B cell (primary cell): ENCODE measurements at regions not wholly inside any gene's neighbourhood (a gene's known extent, or its start where the extent isn't known, plus 50 kb on each side); places are given as distances from the start of the nearest gene placed in this dataset.

ENCODE experiments used
- ATAC-seq: fragments of 200-7000 bp; cut with Tn5 transposase; one replicate; pipeline ENCODE4 v1.10.0; 2021; ENCODE audit warnings: low read depth, mild to moderate bottlenecking, moderate number of reproducible peaks, moderate library complexity
- CTCF ChIA-PET: fragments of 350-600 bp; sonication (Branson Sonifier 250); formaldehyde crosslinking; loops from one replicate; lab custom pipeline; 2021; ENCODE audit warnings: antibody characterized with exemption, inconsistent platforms; lab: Charles Lee
- POLR2A ChIA-PET: fragments of 350-600 bp; sonication (Branson Sonifier 250); formaldehyde crosslinking; loops from one replicate; lab custom pipeline; 2021; ENCODE audit warnings: antibody characterized with exemption; lab: Charles Lee
- DNase-seq: peaks from one replicate; pipeline ENCODE4 v3.0.0; 2013
- H2AFZ ChIP-seq: 2 replicates; pipeline ENCODE4 v1.6.1; 2012; ENCODE audit warnings: mild to moderate bottlenecking, low read depth, low read length; ENCODE audit not compliant: insufficient read depth, poor library complexity, severe bottlenecking
- H3K27ac ChIP-seq, 2 donors: 1 replicate in 1 of 2; 2 replicates in 1 of 2; pipeline ENCODE4 v1.5.1; 2012 to 2013; ENCODE audit warnings: low read length in 2 of 2, mild to moderate bottlenecking in 2 of 2, moderate library complexity in 1 of 2
- H3K27me3 ChIP-seq, 4 experiments: fragments of 200-600 bp in 1 of 4; sonication (generic) in 1 of 4; replicated peaks in 1 of 4; 1 replicate in 2 of 4; 2 replicates in 2 of 4; pipeline versions ENCODE4 v1.6.1 to v1.7.0; 2013 to 2016; ENCODE audit warnings: low read length in 3 of 4, mild to moderate bottlenecking in 2 of 4, mixed read lengths in 1 of 4, moderate library complexity in 1 of 4; ENCODE audit not compliant: insufficient read depth in 4 of 4, control insufficient read depth in 3 of 4; ENCODE audit errors: control extremely low read depth in 1 of 4
- H3K36me3 ChIP-seq, 2 experiments: replicated peaks in 1 of 2; 1 replicate in 1 of 2; 2 replicates in 1 of 2; pipeline versions ENCODE4 v1.6.1 to v1.7.1; 2013; ENCODE audit warnings: low read length in 1 of 2; ENCODE audit not compliant: insufficient read depth in 2 of 2, control insufficient read depth in 1 of 2; ENCODE audit errors: control extremely low read depth in 1 of 2, extremely low read depth in 1 of 2
- H3K4me1 ChIP-seq, 2 donors: fragments of 200-600 bp in 1 of 2; sonication (generic) in 1 of 2; 1 replicate in 1 of 2; 2 replicates in 1 of 2; pipeline versions ENCODE4 v1.5.1 to v1.6.1; 2013 to 2017; ENCODE audit warnings: low read length in 2 of 2; ENCODE audit not compliant: control insufficient read depth in 2 of 2, insufficient read depth in 2 of 2
- H3K4me2 ChIP-seq: replicated peaks from 2 replicates; pipeline ENCODE3; 2012; ENCODE audit warnings: mild to moderate bottlenecking, low read depth, low read length; ENCODE audit not compliant: poor library complexity, severe bottlenecking
- H3K4me3 ChIP-seq, 5 experiments: fragments of 200-600 bp in 1 of 5; sonication (generic) in 1 of 5; 1 replicate in 3 of 5; 2 replicates in 2 of 5; pipeline versions ENCODE4 v1.5.1 to v1.7.0; 2011 to 2016; ENCODE audit warnings: low read length in 4 of 5, mild to moderate bottlenecking in 4 of 5, low read depth in 2 of 5, control low read depth in 1 of 5, moderate library complexity in 1 of 5; ENCODE audit not compliant: insufficient read depth in 1 of 5; ENCODE audit errors: control extremely low read depth in 1 of 5, extremely low read depth in 1 of 5
- H3K79me2 ChIP-seq: fragments of 200-600 bp; sonication (generic); one replicate; pipeline ENCODE4 v1.6.0; 2016; ENCODE audit warnings: low read length; ENCODE audit not compliant: control insufficient read depth, insufficient read depth
- H3K9ac ChIP-seq: fragments of 200-600 bp; sonication (generic); 2 replicates; pipeline ENCODE4 v1.6.1; 2017; ENCODE audit warnings: mild to moderate bottlenecking, low read length, moderate library complexity
- H3K9me3 ChIP-seq, 3 donors: one replicate each; pipeline versions ENCODE4 v1.6.1 to v1.7.1; 2013; ENCODE audit warnings: low read length in 2 of 3; ENCODE audit not compliant: control insufficient read depth in 2 of 3, insufficient read depth in 1 of 3; ENCODE audit errors: control extremely low read depth in 1 of 3
- H4K20me1 ChIP-seq: 2 replicates; pipeline ENCODE4 v1.6.0; 2012; ENCODE audit warnings: mild to moderate bottlenecking, low read length; ENCODE audit not compliant: insufficient read depth, control insufficient read depth, poor library complexity, severe bottlenecking
- H3K27ac Mint-ChIP-seq: one replicate; pipeline ENCODE4 v1.8.0; 2021; ENCODE audit warnings: mixed read lengths
- H3K27me3 Mint-ChIP-seq: one replicate; pipeline ENCODE4 v1.8.0; 2021; ENCODE audit warnings: mixed read lengths
- H3K4me1 Mint-ChIP-seq: one replicate; pipeline ENCODE4 v1.8.0; 2021; ENCODE audit warnings: mixed read lengths
- H3K4me3 Mint-ChIP-seq: one replicate; pipeline ENCODE4 v1.8.0; 2021; ENCODE audit warnings: mixed read lengths
- H3K9me3 Mint-ChIP-seq: one replicate; pipeline ENCODE4 v1.8.0; 2022; ENCODE audit warnings: mixed read lengths; ENCODE audit not compliant: insufficient read depth
- EZH2 ChIP-seq: IDR thresholded peaks from 2 replicates; pipeline ENCODE4 v1.6.1; 2012; ENCODE audit warnings: borderline replicate concordance, low read depth, mild to moderate bottlenecking, moderate library complexity, low read length; ENCODE audit not compliant: insufficient read depth, poor library complexity, severe bottlenecking
- WGBS: methylation state at CpG from one replicate; pipeline ENCODE4 v1.1.5; 2013; ENCODE audit warnings: missing lambda C conversion rate; ENCODE audit not compliant: insufficient coverage; 5-methylcytosine and 5-hydroxymethylcytosine counted together
- intact Hi-C: fragments of 100-400 bp; cut with micrococcal nuclease; formaldehyde crosslinking; loops from one replicate; pipeline ENCODE4 v1.10.0; 2022
- TF ChIP-seq, protein P1 (sequence below): fragments of 200-600 bp; IDR thresholded peaks from one replicate; pipeline ENCODE4 v1.8.0; 2022; ENCODE audit warnings: antibody characterized with exemption, mild to moderate bottlenecking

DNA sequence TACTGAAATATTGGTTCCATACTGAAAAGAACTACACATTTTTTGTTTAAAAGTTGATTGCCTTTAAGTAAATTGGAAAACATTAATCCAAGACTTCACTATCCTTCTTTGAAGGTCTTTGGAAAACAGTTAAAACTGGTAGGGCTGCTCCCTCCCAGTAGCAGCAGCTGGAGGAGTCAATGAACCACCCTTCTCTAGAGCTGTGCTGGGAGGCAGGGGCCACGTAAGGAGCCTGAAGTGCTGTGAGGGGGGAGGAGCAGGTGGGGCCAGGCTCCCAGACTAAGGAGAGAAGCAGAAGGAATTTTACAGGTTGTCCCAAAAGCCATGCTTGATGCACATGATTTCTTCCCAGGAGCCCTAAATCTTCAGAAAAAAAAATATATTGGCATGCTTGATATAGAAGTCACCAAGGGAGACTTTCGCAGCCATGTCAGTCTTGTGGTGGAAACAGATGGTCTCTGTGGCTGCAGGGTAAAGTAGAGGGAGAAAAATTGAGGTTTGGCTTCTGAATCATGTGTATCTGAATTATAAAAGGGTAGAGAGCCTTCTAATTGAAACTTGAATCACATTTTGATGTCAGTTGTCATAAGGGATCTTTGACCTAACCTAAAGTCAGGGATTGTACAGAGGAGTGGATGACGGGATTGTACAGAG lies 673.2 kb upstream of the FRG1 start:
- Mint-ChIP-seq H3K9me3 (peaks cover 6% of the 10 kb centered on the region), H3K27ac (no peak overlapping the region), H3K27me3 (no peaks in the 10 kb centered on the region), H3K4me1 (no peaks in the 10 kb centered on the region), H3K4me3 (no peak overlapping the region)
- TF ChIP-seq EZH2 = no peak
- TF ChIP-seq, protein P1, sequence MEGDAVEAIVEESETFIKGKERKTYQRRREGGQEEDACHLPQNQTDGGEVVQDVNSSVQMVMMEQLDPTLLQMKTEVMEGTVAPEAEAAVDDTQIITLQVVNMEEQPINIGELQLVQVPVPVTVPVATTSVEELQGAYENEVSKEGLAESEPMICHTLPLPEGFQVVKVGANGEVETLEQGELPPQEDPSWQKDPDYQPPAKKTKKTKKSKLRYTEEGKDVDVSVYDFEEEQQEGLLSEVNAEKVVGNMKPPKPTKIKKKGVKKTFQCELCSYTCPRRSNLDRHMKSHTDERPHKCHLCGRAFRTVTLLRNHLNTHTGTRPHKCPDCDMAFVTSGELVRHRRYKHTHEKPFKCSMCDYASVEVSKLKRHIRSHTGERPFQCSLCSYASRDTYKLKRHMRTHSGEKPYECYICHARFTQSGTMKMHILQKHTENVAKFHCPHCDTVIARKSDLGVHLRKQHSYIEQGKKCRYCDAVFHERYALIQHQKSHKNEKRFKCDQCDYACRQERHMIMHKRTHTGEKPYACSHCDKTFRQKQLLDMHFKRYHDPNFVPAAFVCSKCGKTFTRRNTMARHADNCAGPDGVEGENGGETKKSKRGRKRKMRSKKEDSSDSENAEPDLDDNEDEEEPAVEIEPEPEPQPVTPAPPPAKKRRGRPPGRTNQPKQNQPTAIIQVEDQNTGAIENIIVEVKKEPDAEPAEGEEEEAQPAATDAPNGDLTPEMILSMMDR = no peak
- POLR2A ChIA-PET = no interaction called here
- H2AFZ ChIP-seq = no peak overlapping the region
- H3K36me3 ChIP-seq = no peaks in the 10 kb centered on the region
- H3K79me2 ChIP-seq = no peaks in the 10 kb centered on the region
- CTCF ChIA-PET = no interaction called here
- H3K27me3 ChIP-seq = no peaks in the 10 kb centered on the region
- no peak for DNase-seq
- no peak overlapping the region for H3K4me2 ChIP-seq
- H3K9ac ChIP-seq = no peak overlapping the region
- no peaks in the 10 kb centered on the region for H3K4me1 ChIP-seq
- H3K9me3 ChIP-seq = peaks cover 0 to 7% (median 2%) of the 10 kb centered on the region in 3 donors
- intact Hi-C loops = no loop called here
- H3K4me3 ChIP-seq = no peak overlapping the region
- no peaks in the 10 kb centered on the region for H4K20me1 ChIP-seq
- WGBS = 95% methylated on average over 3 of the region's 3 CpGs
- no peak overlapping the region for H3K27ac ChIP-seq
- ATAC-seq = no peak

- H3K4me2 ChIP-seq = no peak overlapping the region
- ChIA-PET POLR2A (no interaction called here), CTCF (no interaction called here)
- Mint-ChIP-seq H3K4me3 (no peak overlapping the region), H3K4me1 (no peaks in the 10 kb centered on the region), H3K27me3 (no peaks in the 10 kb centered on the region), H3K27ac (no peak overlapping the region), H3K9me3 (no peaks in the 10 kb centered on the region)
- H3K79me2 ChIP-seq = no peaks in the 10 kb centered on the region
- H3K4me1 ChIP-seq = no peaks in the 10 kb centered on the region
- no peak overlapping the region for H2AFZ ChIP-seq
- no peak for DNase-seq
- TF ChIP-seq, protein P1 = no peak
- no peak for TF ChIP-seq EZH2
- no peak overlapping the region for H3K27ac ChIP-seq
- H3K9ac ChIP-seq = no peak overlapping the region
- intact Hi-C loops = no loop called here
- H4K20me1 ChIP-seq = no peaks in the 10 kb centered on the region
- H3K9me3 ChIP-seq = peaks cover 0 to 8% (median 0%) of the 10 kb centered on the region in 3 donors
- no peak overlapping the region for H3K4me3 ChIP-seq
- H3K36me3 ChIP-seq = no peaks in the 10 kb centered on the region
- no peaks in the 10 kb centered on the region for H3K27me3 ChIP-seq
- no peak for ATAC-seq
- 79% methylated on average over 3 of the region's 3 CpGs for WGBS
These were observed 662.0 kb upstream of the FRG1 start for GRCh38 chr4:189278597-189279165.
